ENCODE measurements at regions not wholly inside any gene's neighbourhood (a gene's known extent, or its start where the extent isn't known, plus 50 kb on each side); places are given as distances from the start of the nearest gene placed in this dataset.

DNA sequence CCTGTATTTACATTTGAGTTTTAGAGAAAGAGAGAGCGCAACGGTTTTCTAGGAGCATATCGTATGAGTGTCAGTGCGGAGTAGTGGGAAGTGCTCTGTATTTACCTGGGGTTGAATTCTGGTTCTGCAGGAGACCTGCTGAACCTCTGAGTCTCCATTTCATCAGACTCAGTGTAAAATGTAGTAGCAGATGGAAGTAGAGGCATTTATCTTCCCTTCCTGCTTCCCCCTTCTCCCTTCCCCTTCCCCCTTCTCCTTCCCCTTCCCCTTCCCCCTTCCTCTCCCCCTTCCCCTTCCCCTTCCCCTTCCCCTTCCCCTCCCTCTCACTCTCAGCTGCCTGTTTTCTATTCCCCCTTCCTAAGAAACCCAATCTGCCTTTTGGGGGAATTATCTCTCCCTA lies 426.9 kb downstream of the NPIPA7 start:
- CTCF ChIA-PET (ENCODE audit: partially characterized antibody): no interaction called here
- TF ChIP-seq, protein P1, sequence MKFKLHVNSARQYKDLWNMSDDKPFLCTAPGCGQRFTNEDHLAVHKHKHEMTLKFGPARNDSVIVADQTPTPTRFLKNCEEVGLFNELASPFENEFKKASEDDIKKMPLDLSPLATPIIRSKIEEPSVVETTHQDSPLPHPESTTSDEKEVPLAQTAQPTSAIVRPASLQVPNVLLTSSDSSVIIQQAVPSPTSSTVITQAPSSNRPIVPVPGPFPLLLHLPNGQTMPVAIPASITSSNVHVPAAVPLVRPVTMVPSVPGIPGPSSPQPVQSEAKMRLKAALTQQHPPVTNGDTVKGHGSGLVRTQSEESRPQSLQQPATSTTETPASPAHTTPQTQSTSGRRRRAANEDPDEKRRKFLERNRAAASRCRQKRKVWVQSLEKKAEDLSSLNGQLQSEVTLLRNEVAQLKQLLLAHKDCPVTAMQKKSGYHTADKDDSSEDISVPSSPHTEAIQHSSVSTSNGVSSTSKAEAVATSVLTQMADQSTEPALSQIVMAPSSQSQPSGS (IDR thresholded peaks at IDR 0.05; ENCODE audit: low read length): no peak
- no peak for TF ChIP-seq CTBP2 (IDR thresholded peaks at IDR 0.05; ENCODE audit: borderline replicate concordance, insufficient read depth, insufficient read length, low read length)
- TF ChIP-seq, protein P2, sequence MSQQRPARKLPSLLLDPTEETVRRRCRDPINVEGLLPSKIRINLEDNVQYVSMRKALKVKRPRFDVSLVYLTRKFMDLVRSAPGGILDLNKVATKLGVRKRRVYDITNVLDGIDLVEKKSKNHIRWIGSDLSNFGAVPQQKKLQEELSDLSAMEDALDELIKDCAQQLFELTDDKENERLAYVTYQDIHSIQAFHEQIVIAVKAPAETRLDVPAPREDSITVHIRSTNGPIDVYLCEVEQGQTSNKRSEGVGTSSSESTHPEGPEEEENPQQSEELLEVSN (IDR thresholded peaks at IDR 0.05): no peak
- no peak for TF ChIP-seq CBX5 (IDR thresholded peaks at IDR 0.05; ENCODE audit: low read depth, low read length)
- TF ChIP-seq, protein P3, sequence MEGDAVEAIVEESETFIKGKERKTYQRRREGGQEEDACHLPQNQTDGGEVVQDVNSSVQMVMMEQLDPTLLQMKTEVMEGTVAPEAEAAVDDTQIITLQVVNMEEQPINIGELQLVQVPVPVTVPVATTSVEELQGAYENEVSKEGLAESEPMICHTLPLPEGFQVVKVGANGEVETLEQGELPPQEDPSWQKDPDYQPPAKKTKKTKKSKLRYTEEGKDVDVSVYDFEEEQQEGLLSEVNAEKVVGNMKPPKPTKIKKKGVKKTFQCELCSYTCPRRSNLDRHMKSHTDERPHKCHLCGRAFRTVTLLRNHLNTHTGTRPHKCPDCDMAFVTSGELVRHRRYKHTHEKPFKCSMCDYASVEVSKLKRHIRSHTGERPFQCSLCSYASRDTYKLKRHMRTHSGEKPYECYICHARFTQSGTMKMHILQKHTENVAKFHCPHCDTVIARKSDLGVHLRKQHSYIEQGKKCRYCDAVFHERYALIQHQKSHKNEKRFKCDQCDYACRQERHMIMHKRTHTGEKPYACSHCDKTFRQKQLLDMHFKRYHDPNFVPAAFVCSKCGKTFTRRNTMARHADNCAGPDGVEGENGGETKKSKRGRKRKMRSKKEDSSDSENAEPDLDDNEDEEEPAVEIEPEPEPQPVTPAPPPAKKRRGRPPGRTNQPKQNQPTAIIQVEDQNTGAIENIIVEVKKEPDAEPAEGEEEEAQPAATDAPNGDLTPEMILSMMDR (IDR thresholded peaks at IDR 0.05; ENCODE audit: control extremely low read depth in 1 of 3, insufficient read depth in 1 of 3, low read depth in 1 of 3, low read length in 3 of 3): no peak
- TF ChIP-seq SP4 (IDR thresholded peaks at IDR 0.05; ENCODE audit: low read length): no peak
- TF ChIP-seq POLR2A (IDR thresholded peaks at IDR 0.05; ENCODE audit: control extremely low read depth in 1 of 2, low read depth in 2 of 2, low read length in 2 of 2): no peak
- TF ChIP-seq SP2 (IDR thresholded peaks at IDR 0.05; ENCODE audit: low read length): no peak
- no peak for TF ChIP-seq RNF2 (IDR thresholded peaks at IDR 0.05; ENCODE audit: borderline replicate concordance, low read depth, low read length, missing control alignments, poor library complexity, severe bottlenecking)

More for the DNA sequence above, 426.9 kb downstream of the NPIPA7 start:
- no peak overlapping the region for H2BK12ac ChIP-seq (ENCODE audit: low read depth, low read length)
- H2BK120ac ChIP-seq (replicated peaks; ENCODE audit: low read depth, low read length): no peak overlapping the region
- no peak overlapping the region for H3K18ac ChIP-seq (ENCODE audit: extremely low read depth, low read length)
- no peak overlapping the region for H2AK5ac ChIP-seq (ENCODE audit: low read depth, low read length)
- H3K23ac ChIP-seq (ENCODE audit: insufficient read length): no peak overlapping the region
- no peaks in the 10 kb centered on the region; a peak in 1 of 8 replicates for H3K36me3 ChIP-seq (ENCODE audit: control insufficient read depth in 2 of 4, insufficient read depth in 4 of 4, low read length in 3 of 4)
- WGBS, 2 experiments (ENCODE audit: extremely low coverage in 1 of 2, insufficient coverage in 1 of 2, insufficient read length in 1 of 2, insufficient replicate concordance in 2 of 2, low coverage in 1 of 2, low lambda C conversion rate in 2 of 2, missing lambda C conversion rate in 1 of 2): 92% methylated on average over 4 of the region's 4 CpGs; no CpG with 5 or more reads in 1 of the 2 experiments
- H4K8ac ChIP-seq (ENCODE audit: extremely low read depth, insufficient read depth, low read length): no peak overlapping the region
- H3K4me1 ChIP-seq (replicated peaks in 1 of 4; ENCODE audit: control insufficient read depth in 3 of 4, insufficient read depth in 4 of 4, low read length in 3 of 4): no peaks in the 10 kb centered on the region
- H3K4ac ChIP-seq (replicated peaks; ENCODE audit: insufficient read length, low read depth, low read length): no peak overlapping the region
- POLR2A ChIA-PET (ENCODE audit: partially characterized antibody): no interaction called here
- H3K23me2 ChIP-seq (ENCODE audit: low read depth, low read length): no peaks in the 10 kb centered on the region
- H3K4me2 ChIP-seq (ENCODE audit: insufficient read depth in 1 of 2, low read depth in 2 of 2, low read length in 2 of 2): no peak overlapping the region
- no peak overlapping the region for H3K27ac ChIP-seq (ENCODE audit: low read depth, low read length)
- H3K9me3 ChIP-seq (ENCODE audit: insufficient read depth in 2 of 2, low read depth in 1 of 2, low read length in 1 of 2): peaks cover 0 to 5% of the 10 kb centered on the region in 2 experiments; a peak in 2 of 4 replicates
- no peak overlapping the region for H2BK15ac ChIP-seq (ENCODE audit: low read length)
- no peak overlapping the region for H3K4me3 ChIP-seq (ENCODE audit: extremely low read depth in 1 of 4, insufficient read depth in 2 of 4, low read depth in 3 of 4, low read length in 4 of 4)
- H3K79me2 ChIP-seq (ENCODE audit: control insufficient read depth in 1 of 2, insufficient read depth in 2 of 2, low read length in 2 of 2): no peaks in the 10 kb centered on the region
- FAIRE-seq (no peak), DNase-seq (ENCODE audit: low read depth in 1 of 2, low spot score in 2 of 2) (no peak)
- H3K27me3 ChIP-seq (replicated peaks in 1 of 4; ENCODE audit: control insufficient read depth in 3 of 4, extremely low read depth in 1 of 4, insufficient read depth in 3 of 4, low read length in 3 of 4): no peaks in the 10 kb centered on the region
- H3K79me1 ChIP-seq (ENCODE audit: low read depth, low read length): no peaks in the 10 kb centered on the region
- H3K9ac ChIP-seq (replicated peaks in 1 of 4; ENCODE audit: extremely low read depth in 1 of 4, low read depth in 3 of 4, low read length in 3 of 4): no peak overlapping the region
- no peak overlapping the region for H2BK5ac ChIP-seq (ENCODE audit: low read depth, low read length)
- H4K5ac ChIP-seq (ENCODE audit: insufficient read length, low read depth, low read length): no peak overlapping the region
- H3K14ac ChIP-seq (ENCODE audit: insufficient read length): no peak overlapping the region
- no peaks in the 10 kb centered on the region for H4K20me1 ChIP-seq (replicated peaks in 1 of 2; ENCODE audit: control insufficient read depth in 1 of 2, insufficient read depth in 2 of 2, low read length in 2 of 2)
- H3K56ac ChIP-seq (replicated peaks; ENCODE audit: insufficient read length, low read depth, low read length): no peak overlapping the region
- H4K91ac ChIP-seq (replicated peaks; ENCODE audit: insufficient read length, low read length): no peak overlapping the region
- no peak overlapping the region for H2AFZ ChIP-seq (ENCODE audit: low read length)
- H2BK20ac ChIP-seq (ENCODE audit: low read length): no peak overlapping the region

All from H1 (cell line).